ENCODE measurements at regions not wholly inside any gene's neighbourhood (a gene's known extent, or its start where the extent isn't known, plus 50 kb on each side); places are given as distances from the start of the nearest gene placed in this dataset.

DNA sequence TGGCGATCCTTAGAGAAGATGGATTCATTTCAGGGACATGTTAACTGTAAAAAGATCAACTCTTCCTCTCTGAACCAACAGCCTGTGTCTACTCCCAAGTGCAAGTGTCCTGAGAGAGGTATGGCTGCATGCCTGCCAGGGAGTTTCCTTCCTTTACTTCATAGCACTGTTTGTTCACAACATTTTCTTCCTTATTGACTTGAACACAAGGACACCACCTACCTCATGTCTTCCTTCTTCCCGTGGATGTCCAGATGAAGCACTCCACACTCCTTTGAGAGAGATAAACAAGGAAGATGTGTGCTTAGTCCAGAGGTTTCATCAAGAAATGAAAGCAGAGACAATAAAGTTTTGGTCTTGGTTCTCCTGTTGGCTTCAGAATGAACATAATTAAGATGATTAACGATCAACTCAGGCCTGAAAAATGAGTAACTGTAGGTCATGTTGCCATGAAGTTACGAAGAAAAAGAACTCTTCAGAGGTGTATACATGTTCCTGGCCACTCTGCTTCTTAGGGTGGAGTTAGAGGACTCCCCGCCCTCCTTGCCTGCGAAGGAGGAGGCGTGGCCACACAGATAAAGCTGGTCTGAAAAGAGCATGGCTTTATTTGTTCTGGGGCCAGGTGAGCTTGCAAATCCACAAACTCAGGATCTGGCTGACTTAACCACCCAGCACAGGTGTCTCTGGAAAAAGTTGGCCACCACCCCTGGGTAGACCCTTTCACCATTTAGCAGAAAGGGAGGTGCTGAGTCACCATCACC, 155.0 kb upstream of the KCTD1 start:
- DNase-seq (ENCODE audit: low read depth): no peak

- no peak for DNase-seq (ENCODE audit: low read depth)
Observed at GRCh38 chr18:26702086-26702485, 153.7 kb upstream of the KCTD1 start.

DNA sequence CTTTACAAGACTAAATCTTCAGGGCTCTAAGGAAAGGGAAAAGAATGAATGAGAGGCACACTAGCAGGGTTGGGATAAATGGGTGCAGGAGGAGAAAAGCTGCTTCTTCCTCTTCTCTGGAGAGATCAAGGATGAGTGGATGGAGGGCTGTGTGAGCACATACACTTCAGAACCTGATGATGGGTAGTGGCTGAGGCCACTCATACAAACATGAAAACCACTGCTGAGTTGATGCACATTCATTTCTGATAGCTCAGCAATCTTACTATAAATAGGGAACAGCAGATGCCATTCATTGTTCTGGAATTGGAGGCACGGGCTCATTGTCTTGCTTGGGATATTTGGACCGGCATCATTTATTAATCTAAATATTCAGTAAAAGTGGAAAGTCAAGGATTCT, 152.4 kb upstream of the KCTD1 start:
- DNase-seq (ENCODE audit: low read depth): no peak

DNA sequence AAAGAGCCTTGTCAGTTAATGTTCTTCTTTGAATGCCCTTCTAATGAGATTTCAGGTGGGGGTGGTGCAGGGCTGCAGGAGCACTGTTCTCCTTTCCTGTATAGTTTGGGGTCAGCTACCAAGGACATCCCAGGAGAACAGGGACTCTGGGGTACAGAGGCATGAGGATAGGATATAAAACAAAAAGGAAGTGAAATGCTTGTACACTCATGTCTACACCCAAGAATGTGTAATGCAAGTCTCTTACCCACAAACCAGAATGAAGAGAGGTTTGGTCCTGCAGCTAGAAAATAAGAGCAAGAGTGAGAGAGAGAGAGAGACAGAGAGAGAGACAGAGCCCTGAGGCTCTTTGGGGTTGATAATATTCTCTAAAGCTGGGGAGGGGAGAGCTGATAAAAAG, 151.8 kb upstream of the KCTD1 start:
- no peak for DNase-seq (ENCODE audit: low read depth)

DNA sequence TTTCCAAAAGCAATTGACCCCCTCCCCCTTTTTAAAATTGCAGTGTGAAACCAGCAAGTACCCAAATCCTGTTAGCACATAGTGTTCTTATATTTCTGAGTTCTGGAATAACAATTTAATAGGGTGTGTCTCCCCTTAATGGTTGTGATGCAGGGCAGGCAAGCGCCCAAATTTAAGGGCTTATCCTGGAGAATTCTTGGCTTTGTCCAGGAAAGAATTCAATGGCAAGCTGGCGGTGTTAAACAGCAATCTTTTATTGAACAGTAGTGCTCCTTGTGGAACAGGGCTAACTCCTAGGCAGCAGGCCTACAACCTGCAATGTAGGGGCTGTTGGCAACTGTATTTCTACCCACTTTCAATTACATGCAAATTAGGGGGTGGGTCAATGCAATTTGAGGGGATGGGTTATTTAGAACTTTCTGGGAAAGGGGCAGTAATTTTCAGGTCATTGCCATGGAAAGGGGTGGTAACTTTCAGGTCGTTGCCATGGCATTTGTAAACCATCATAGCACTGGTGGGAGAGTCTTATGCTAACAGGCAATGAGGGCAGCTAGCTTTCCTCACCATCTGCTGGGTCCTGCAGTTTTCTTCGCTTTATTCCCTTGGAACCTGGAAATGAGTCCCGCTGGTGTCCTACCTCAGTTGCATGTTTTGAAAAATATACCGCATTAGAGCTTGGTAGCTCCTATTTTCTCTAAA, 149.0 kb upstream of the KCTD1 start:
- DNase-seq (ENCODE audit: low read depth): no peak

DNA sequence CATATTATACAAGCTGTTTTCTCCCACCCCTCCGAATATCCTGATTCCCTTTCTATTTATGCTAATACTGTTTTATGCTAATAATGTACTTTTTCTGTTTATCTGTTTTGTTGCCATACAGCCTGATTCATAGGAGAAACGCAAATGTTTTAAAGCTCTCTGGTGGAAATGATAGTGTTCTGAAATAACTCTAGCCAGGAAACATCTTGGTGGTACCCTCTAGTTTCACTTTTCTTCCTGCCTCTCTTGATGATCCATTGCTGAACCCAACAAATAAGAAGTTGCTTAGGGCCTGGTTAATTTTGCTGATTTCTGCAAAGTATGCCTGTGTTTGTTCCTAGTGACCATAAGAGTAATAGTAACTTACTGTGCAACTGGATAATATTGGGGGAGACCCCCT, 148.4 kb upstream of the KCTD1 start:
- DNase-seq (ENCODE audit: low read depth): no peak

DNA sequence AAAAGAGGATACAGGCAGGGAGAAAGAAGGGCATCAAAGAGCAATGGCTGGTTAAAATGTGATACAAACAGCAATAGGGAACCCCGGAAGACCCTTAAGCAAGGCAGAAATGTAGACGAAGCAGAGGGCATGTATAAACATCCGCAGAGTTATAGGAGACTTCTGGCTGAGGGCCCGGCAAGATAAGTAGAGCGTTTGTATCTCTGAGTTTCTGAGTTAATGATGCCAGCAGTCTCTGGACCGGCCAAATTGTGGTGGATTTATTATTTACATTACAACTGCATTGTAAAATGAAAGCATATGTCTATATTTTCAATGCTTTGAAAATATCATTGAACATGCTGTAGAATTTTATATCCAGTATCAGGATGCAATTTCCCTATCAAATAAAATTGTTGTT, 148.0 kb upstream of the KCTD1 start:
- DNase-seq (ENCODE audit: low read depth): no peak

DNA sequence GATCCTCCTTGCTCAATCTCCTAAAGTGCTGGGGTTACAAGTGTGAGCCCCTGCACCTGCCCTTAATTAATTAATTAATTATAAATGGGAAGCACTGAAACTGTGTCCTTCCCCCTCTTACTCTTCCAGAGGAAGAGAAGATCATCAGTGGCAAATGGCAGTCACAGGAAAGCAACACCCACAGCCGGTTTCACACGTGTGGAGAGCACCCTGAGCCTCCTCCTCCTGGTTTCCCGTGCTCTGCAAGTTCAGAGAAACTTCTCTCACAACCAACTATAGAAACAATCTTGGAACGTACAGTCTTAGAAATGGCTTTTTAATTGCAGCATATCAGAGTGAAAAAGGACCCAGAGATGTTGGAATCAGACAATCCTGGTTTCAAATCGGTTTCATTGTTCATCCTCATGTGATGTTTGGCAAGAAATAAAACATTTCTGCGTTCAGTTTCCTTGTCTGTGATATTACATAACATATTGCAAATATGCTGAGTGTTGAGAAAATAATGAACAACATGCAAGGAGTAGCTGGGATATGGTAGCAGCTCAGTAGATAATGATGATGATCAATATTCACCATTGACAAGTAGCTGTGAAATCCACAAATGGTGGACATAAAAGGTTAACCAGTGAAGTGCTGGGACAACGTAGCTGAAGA, 141.0 kb upstream of the KCTD1 start:
- DNase-seq (ENCODE audit: low read depth): no peak

GRCh38 chr18:26686532-26686931, 138.2 kb upstream of the KCTD1 start:
- no peak for DNase-seq (ENCODE audit: low read depth)

DNA sequence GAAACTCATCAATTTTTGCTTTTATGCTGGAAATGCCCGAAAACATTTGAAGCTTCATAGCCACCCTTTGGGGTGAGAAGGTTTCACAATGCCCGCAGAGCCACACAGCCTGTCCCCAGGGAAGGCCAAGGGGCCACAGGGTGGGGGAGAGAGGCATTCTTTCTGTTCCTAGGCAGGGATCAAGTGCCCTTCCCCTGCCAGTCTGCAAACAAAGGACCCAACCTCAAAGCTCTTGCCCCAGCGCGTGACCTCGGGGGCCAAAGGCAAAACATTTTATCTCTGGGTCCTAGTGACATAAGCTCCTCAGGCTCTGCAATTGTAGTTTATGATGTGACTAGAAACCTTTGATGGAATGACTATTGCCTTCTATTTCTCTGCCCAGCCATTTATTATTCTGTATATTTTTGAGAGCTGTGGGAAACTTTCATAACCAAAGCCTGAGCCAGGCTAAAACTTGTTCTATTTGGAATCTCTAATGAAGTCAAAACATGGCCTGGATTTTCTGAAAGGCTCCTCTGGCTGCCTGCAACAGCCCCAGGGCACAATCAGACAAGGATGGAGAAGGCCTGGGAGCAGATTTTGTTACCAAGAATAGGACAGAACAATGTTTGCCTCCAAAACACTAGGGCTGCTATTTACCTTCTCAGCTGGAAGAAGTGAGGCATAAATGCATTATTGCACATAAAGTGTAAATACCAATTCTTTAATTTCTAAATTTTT, 137.2 kb upstream of the KCTD1 start:
- DNase-seq (ENCODE audit: low read depth): no peak

GRCh38 chr18:26677957-26678356, 129.6 kb upstream of the KCTD1 start:
- DNase-seq (ENCODE audit: low read depth): no peak

DNA sequence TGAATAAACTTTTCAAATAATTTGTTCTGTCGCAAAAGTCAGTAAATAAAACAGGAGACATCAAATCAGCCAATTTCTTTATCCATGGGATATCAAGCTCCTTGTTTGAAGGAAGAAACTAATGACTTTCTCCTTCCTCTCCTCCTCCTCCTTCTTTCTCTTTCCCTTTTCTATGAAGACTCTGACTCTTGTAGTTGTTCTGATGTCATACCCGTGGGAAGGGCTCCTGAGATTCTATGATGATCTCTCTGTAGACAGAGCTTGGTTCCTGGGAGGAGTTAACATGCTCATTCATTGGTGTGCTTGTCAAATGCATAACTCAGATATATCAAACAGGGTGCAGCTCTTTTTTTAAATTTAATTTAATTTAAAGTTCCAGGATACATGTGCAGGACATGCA, 118.7 kb upstream of the KCTD1 start:
- DNase-seq (ENCODE audit: low read depth): no peak

- DNase-seq (ENCODE audit: low read depth): no peak
Observed at GRCh38 chr18:26662996-26663395, 114.6 kb upstream of the KCTD1 start.

DNA sequence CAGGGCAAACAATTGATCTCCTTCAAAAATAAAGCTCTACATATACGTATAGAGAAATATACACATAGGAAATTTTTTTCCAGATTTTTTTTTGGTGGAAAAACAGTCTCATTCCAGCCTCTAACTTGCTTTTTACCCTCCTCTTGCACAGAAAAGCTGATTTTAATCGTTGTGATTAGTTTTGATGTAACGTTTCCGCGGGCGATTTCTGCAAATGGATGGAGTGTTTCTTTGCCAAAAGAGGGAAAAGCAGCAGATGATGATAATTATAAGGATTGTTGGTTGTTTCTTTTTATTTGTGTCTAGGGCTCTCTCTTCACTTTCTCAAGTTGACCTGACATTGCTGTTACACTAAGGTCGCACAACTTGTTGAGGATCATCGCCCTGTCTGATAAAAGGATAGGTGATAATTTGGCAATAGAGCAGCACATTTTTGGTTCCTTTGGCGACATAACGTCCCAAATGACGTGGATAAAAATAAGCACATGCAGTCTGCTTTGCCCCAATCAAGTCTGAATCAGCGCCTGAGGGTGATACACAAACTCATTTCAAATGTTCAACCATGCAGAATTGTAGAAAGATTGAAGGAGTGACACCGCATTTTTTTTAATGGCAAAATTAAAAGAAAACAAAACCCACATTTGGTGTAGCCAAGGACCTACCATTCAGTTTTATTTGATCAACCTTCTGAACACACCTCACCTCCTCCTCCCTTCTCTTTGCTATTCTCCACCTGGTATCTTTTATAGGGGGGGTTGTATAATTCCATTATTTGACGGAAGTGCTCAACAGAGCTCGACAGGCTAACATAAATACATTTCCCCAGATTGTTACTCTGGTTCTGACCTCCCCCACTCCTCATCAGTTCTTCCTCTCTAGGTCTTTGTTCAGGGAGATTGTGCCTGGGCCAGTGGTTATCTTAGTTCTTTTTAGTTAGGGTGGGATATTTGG, 109.6 kb upstream of the KCTD1 start:
- no peak for DNase-seq (ENCODE audit: low read depth)

GRCh38 chr18:26656944-26657536, 108.7 kb upstream of the KCTD1 start:
- DNase-seq (ENCODE audit: low read depth): peak; percentile 63

DNA sequence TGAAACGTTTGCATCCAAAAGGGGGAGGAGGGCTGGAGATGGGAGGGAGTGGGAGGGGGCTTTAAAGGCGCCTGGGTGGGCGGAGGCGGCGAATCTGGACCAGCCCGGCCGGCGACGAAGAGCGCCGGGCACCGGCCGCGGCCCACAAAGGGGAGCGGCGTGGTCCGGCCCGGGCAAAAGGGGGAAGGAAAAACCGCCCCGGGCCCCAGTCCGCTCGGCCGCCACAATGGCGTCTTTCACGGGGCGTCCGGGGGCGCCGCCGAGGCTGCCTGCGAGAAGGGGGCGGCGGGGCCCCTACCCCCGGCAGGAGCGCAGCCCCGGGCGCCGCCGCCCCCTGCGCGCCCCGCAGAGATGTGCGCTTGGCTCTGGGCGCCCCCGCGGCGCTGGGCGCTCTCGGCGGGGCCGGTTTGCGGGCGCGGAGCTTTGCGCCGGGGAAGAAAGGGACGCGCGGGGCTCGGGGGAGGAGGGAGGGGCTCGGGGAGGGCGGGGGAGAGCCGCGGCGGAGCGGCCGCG, 108.1 kb upstream of the KCTD1 start:
- no peak for DNase-seq (ENCODE audit: low read depth)

GRCh38 chr18:26655525-26656430, 107.4 kb upstream of the KCTD1 start:
- DNase-seq (ENCODE audit: low read depth): peak; percentile 23

- DNase-seq (ENCODE audit: low read depth): no peak
Observed at GRCh38 chr18:26654616-26655524, 106.5 kb upstream of the KCTD1 start.
